Mammary epithelial cell (primary cell): ENCODE measurements at regions not wholly inside any gene's neighbourhood (a gene's known extent, or its start where the extent isn't known, plus 50 kb on each side); places are given as distances from the start of the nearest gene placed in this dataset.

ENCODE experiments used
- EZH2 ChIP-seq: IDR thresholded peaks from 2 replicates; pipeline ENCODE4 v1.6.1; 2012; ENCODE audit warnings: low read length, inconsistent platforms, borderline replicate concordance
- TF ChIP-seq, protein P1 (sequence below), 2 donors: IDR thresholded peaks in 1 of 2; conservative IDR thresholded peaks in 1 of 2; 2 replicates each; pipeline ENCODE4 v1.5.1; 2011 to 2012; ENCODE audit warnings: inconsistent platforms in 2 of 2, low read length in 2 of 2, mild to moderate bottlenecking in 2 of 2, control low read depth in 1 of 2, low read depth in 1 of 2; ENCODE audit not compliant: insufficient read depth in 1 of 2; ENCODE audit errors: extremely low read depth in 1 of 2

GRCh38 chr12:25812295-25812694, 146.2 kb upstream of the RASSF8 start:
- TF ChIP-seq, protein P1, sequence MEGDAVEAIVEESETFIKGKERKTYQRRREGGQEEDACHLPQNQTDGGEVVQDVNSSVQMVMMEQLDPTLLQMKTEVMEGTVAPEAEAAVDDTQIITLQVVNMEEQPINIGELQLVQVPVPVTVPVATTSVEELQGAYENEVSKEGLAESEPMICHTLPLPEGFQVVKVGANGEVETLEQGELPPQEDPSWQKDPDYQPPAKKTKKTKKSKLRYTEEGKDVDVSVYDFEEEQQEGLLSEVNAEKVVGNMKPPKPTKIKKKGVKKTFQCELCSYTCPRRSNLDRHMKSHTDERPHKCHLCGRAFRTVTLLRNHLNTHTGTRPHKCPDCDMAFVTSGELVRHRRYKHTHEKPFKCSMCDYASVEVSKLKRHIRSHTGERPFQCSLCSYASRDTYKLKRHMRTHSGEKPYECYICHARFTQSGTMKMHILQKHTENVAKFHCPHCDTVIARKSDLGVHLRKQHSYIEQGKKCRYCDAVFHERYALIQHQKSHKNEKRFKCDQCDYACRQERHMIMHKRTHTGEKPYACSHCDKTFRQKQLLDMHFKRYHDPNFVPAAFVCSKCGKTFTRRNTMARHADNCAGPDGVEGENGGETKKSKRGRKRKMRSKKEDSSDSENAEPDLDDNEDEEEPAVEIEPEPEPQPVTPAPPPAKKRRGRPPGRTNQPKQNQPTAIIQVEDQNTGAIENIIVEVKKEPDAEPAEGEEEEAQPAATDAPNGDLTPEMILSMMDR (conservative IDR thresholded peaks at IDR 0.05 in 1 of 2, IDR thresholded peaks at IDR 0.05 in 1 of 2; ENCODE audit: extremely low read depth in 1 of 2, insufficient read depth in 1 of 2, low read depth in 1 of 2, low read length in 2 of 2), result no peak
- TF ChIP-seq EZH2, result no peak
